ENCODE measurements at regions not wholly inside any gene's neighbourhood (a gene's known extent, or its start where the extent isn't known, plus 50 kb on each side); places are given as distances from the start of the nearest gene placed in this dataset.
"Not testable (repeated sequence)": the region's sequence is repeated elsewhere in the genome, so short reads cannot be mapped to it uniquely, and the experiment has no call there.

DNA sequence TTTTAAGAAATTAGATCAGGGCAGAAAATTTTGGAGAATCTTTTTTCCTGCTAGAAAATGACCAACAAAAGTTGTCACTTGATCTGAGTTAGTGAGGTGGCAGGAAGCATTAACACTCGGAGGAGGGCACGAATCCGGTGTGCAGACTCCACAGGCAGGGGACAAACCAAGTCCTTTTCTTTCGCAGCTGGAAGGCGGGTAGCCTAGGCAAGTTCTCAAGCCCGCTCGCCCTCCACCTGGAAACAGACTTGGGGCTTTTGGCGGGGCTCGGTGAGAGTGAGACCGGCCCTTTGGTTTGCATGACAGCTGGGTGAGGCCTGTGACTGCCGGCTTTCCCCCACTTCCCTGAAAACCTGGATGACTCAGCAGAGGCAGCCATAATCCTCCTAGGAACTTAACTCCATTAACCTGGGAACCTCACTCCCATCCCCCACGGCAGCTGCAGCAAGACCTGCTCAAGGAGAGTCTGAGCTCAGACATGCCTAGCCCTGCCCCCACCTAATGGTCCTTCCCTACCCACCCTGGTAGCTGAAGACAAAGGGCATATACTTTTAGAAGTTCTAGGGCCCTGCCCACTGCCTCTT, 134.8 kb downstream of the MFSD1 start:
- POLR2A ChIA-PET, result no interaction called here
- H3K27me3 Mint-ChIP-seq, result peaks cover 17% of the 10 kb centered on the region
- H3K4me3 Mint-ChIP-seq, result no peak overlapping the region
- TF ChIP-seq, protein P1, sequence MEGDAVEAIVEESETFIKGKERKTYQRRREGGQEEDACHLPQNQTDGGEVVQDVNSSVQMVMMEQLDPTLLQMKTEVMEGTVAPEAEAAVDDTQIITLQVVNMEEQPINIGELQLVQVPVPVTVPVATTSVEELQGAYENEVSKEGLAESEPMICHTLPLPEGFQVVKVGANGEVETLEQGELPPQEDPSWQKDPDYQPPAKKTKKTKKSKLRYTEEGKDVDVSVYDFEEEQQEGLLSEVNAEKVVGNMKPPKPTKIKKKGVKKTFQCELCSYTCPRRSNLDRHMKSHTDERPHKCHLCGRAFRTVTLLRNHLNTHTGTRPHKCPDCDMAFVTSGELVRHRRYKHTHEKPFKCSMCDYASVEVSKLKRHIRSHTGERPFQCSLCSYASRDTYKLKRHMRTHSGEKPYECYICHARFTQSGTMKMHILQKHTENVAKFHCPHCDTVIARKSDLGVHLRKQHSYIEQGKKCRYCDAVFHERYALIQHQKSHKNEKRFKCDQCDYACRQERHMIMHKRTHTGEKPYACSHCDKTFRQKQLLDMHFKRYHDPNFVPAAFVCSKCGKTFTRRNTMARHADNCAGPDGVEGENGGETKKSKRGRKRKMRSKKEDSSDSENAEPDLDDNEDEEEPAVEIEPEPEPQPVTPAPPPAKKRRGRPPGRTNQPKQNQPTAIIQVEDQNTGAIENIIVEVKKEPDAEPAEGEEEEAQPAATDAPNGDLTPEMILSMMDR (IDR thresholded peaks at IDR 0.05), result no peak
- H3K4me1 Mint-ChIP-seq (ENCODE audit: low read depth), result no peaks in the 10 kb centered on the region
- CTCF ChIA-PET, result no interaction called here
- no peak for ATAC-seq
- no peak for DNase-seq
- no peak overlapping the region for H3K27ac Mint-ChIP-seq
- intact Hi-C loops (cut with micrococcal nuclease), result no loop called here
- H3K9me3 Mint-ChIP-seq, result peaks cover 24% of the 10 kb centered on the region
- H3K36me3 Mint-ChIP-seq (ENCODE audit: low read depth), result no peaks in the 10 kb centered on the region

GRCh38 chr3:158950178-158950901, 148.5 kb downstream of the MFSD1 start:
- ChIA-PET POLR2A (no interaction called here), CTCF (interaction anchor here (0.8 kb wide), 1 partner anchor 13 kb away, joined by 3 read pairs; no protein-coding TSS in a partner anchor)
- ATAC-seq (no peak), DNase-seq (no peak)
- no peaks in the 10 kb centered on the region for H3K27me3 Mint-ChIP-seq
- H3K36me3 Mint-ChIP-seq (ENCODE audit: low read depth), result no peaks in the 10 kb centered on the region
- no peak overlapping the region for H3K27ac Mint-ChIP-seq
- no peak overlapping the region for H3K4me3 Mint-ChIP-seq
- no peaks in the 10 kb centered on the region for H3K4me1 Mint-ChIP-seq (ENCODE audit: low read depth)
- intact Hi-C loops (cut with micrococcal nuclease), result no loop called here
- TF ChIP-seq, protein P1 (IDR thresholded peaks at IDR 0.05), result no peak
- H3K9me3 Mint-ChIP-seq, result no peaks in the 10 kb centered on the region

- ChIA-PET POLR2A (no interaction called here), CTCF (no interaction called here)
- ATAC-seq (no peak), DNase-seq (no peak)
- intact Hi-C loops (cut with micrococcal nuclease), result no loop called here
- Mint-ChIP-seq H3K27ac (no peak overlapping the region), H3K27me3 (no peaks in the 10 kb centered on the region), H3K4me3 (no peak overlapping the region), H3K9me3 (peaks cover 2% of the 10 kb centered on the region), H3K4me1 (ENCODE audit: low read depth) (no peaks in the 10 kb centered on the region), H3K36me3 (ENCODE audit: low read depth) (no peaks in the 10 kb centered on the region)
- TF ChIP-seq, protein P1 (IDR thresholded peaks at IDR 0.05), result no peak
These were observed 151.3 kb downstream of the MFSD1 start for GRCh38 chr3:158953131-158953530.

DNA sequence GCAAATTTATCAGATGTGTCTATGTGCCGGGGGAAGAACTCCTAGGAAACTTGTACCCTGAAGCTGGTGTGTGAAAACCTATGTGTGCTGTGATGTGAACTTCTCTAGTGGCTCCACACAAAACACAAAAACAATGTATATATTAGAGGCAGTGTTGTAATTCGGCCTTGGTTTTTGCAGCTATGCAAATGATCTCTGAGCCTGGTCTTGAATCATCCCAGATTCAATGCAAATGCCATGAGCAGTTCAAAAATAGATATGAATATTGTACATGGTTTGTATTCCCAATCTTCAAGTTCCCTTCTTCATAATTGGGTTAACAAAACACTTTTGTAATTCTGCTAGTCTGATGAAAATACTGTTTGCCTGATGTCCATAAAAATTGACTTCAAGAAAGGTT, 152.6 kb downstream of the MFSD1 start:
- CTCF ChIA-PET, result no interaction called here

DNA sequence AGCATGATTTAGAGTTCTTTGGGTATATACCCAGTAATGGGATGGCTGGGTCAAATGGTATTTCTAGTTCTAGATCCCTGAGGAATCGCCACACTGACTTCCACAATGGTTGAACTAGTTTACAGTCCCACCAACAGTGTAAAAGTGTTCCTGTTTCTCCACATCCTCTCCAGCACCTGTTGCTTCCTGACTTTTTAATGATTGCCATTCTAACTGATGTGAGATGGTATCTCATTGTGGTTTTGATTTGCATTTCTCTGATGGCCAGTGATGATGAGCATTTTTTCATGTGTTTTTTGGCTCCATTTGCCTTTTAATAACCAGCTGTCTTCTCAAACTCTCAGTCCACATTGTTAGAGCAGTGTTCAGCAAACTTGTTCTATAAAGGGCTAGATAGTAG, 155.9 kb downstream of the MFSD1 start:
- intact Hi-C loops (cut with micrococcal nuclease); POLR2A ChIA-PET; H3K9me3 Mint-ChIP-seq; DNase-seq; H3K36me3 Mint-ChIP-seq (ENCODE audit: low read depth); CTCF ChIA-PET; ATAC-seq; H3K4me1 Mint-ChIP-seq (ENCODE audit: low read depth); H3K27ac Mint-ChIP-seq; H3K4me3 Mint-ChIP-seq; H3K27me3 Mint-ChIP-seq: not testable (repeated sequence)

More for the DNA sequence above, 152.6 kb downstream of the MFSD1 start:
- intact Hi-C loops (cut with micrococcal nuclease), result no loop called here
- TF ChIP-seq, protein P1 (IDR thresholded peaks at IDR 0.05), result no peak
- POLR2A ChIA-PET, result no interaction called here
- Mint-ChIP-seq H3K4me3 (no peak overlapping the region), H3K36me3 (ENCODE audit: low read depth) (no peaks in the 10 kb centered on the region), H3K9me3 (peaks cover 2% of the 10 kb centered on the region), H3K4me1 (ENCODE audit: low read depth) (no peaks in the 10 kb centered on the region), H3K27ac (no peak overlapping the region), H3K27me3 (no peaks in the 10 kb centered on the region)
- DNase-seq (no peak), ATAC-seq (no peak)
